ENCODE measurements at regions not wholly inside any gene's neighbourhood (a gene's known extent, or its start where the extent isn't known, plus 50 kb on each side); places are given as distances from the start of the nearest gene placed in this dataset.
"Not testable (repeated sequence)": the region's sequence is repeated elsewhere in the genome, so short reads cannot be mapped to it uniquely, and the experiment has no call there.

- DNase-seq (ENCODE audit: low spot score): not testable (repeated sequence)
These were observed 837.0 kb downstream of the EPHA3 start for GRCh38 chr3:89944461-89944860.

DNA sequence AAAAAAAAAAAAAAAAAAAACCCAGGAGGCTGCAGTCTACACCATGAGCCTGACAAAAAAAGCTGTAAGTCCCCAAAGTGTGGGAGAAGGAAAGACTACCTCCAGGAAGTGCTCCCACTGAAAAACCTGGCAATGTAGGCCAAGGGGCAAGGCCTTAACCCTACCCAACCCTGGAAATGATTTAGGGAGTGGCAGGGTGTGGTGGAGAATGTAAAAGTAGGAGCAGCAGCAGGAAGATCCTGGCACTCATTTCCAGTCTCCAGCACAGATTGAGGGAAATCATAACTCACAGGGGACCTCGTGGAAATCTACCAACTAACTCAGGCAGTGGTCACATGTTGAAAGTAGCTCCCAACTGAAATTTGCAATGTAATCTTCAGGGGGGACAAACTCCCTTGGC is 839.5 kb downstream of the EPHA3 start:
- no peak for DNase-seq (ENCODE audit: low spot score)

GRCh38 chr3:89947337-89947954 is 840.0 kb downstream of the EPHA3 start:
- DNase-seq (ENCODE audit: low spot score): peak; percentile 7

- no peak for DNase-seq (ENCODE audit: low spot score)
These were observed 840.6 kb downstream of the EPHA3 start for GRCh38 chr3:89948008-89948407.

DNA sequence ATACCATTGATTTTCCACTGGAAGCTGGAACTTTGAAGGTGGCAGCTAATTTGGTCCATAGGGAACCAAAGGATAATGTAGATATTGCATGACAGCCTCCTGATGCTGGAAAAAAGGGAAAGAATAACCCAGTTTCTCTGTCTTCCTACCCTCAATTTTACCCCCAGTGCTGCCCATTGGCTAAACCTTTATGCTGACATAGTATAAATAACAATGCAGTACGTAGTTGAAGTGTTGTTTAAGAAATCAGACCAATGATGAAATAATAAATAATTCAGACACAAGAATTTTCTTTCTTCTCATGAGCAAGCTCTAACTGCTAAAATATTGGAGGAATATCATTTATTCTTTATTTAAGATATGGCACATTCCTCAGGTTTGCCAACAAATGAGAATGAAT is 843.4 kb downstream of the EPHA3 start:
- no peak for DNase-seq (ENCODE audit: low spot score)

GRCh38 chr3:89954137-89954536 is 846.7 kb downstream of the EPHA3 start:
- DNase-seq (ENCODE audit: low spot score): no peak

DNA sequence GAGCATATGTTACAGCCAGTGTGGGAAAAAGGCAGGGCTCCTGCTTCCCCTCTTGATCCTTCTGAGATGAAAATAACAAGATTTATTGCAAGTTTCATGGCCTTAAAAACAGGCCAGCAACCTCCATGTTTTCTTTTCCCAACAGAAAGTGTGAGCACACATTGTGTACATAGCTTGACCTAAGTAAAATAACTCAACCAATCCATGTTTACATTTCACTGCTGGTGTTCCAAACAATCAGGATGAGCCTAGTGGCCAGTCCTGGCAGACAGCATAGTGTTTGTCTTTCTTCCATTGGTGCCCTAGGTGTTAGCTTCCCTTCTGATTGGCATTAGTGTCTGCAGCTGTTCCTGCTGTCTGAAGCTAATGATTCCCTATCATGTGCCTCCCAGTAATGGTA is 847.7 kb downstream of the EPHA3 start:
- DNase-seq (ENCODE audit: low spot score): peak; percentile 7

- DNase-seq (ENCODE audit: low spot score): no peak
These were observed 850.0 kb downstream of the EPHA3 start for GRCh38 chr3:89957451-89957850.

- not testable (repeated sequence) for DNase-seq (ENCODE audit: low spot score)
These were observed 850.7 kb downstream of the EPHA3 start for GRCh38 chr3:89958163-89958562.

DNA sequence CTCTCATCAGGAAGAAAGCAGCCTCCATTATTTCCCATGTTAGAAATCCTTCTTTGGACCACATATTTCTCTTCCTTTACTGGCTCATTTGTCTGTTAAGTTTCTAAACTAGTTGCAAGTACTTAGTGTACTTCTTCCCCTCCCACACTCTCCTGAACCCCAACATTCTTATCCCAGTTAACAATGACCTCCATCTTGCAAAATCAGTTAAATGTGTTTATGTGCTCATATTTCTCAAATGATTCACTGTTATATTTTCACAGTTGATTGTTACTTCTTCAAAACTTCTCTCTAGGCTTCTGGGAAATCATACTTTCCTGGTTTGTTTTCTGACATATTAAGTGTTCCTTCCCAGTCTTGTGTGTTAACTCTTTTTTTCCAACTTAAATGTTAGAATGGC is 856.9 kb downstream of the EPHA3 start:
- no peak for DNase-seq (ENCODE audit: low spot score)

DNA sequence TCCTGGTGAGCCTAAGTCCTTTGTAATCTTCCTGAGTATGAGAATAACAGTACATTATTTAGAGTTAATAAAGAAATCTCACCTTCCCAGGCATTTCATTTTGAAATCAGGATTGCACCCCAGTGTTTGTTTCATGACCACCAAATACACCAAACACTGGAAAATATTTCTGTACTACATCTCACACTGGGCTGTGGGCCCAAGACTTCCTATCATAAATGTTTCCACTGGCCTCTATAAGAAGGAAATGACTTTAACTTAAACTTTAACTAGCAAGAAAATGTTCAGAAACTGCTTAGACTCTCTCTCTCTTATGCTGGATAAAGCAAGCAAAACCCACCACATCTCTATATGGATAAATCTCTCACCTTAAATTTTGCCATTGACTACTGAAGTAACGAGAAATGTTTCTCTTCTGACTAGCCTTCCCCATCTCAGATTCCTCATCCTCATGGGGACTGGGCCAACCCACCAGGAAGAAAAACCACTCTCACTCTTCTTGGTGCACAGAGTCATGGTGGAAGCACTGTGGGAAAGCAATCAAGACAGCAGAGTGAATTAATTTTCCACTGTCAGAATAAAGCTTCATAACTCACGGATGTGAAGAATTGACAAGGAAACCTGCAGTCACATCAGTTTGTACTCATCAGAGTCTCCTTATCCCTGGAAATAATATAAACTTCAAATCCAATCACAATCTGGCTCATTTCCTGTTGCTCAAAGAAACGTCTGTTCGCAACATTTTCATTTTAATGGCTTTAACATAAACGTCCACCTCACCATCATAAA is 859.6 kb downstream of the EPHA3 start:
- DNase-seq (ENCODE audit: low spot score): no peak

DNA sequence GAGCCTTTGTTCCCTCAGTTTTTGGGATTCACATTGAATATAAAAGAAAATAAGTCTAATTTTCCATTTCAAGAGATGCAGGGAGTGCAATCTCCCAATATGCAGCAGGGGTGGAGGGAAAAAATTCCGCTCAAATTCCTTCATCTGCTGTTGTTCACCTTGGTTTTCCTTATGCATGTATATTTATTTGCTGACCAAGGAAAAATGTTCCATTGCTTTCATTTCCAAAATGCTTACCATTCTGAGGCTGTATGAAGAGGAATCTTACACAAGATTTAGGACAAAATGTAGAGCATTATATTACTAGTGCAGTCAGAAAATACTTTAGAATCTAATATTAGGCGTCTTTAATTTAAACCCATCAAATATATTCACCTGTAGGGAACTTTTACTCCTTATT is 863.9 kb downstream of the EPHA3 start:
- DNase-seq (ENCODE audit: low spot score): no peak

DNA sequence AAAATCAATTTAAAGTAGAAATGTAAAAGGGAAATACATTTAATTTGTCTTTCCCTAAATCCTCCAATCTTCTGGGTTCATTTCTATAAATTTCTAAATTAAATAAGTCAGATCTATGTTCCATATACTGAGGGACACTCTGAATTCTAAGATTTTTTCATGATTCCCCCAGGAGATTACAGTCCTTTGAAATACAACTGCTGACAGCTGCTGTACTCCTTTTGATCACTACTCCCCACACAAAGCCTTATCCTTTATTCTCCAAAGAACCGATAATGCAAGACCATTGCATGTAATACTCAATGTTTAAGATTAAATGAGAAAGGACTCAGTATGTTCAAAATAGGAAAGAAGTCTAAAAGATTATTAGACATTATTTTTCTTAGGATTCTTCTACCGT is 865.7 kb downstream of the EPHA3 start:
- no peak for DNase-seq (ENCODE audit: low spot score)

GRCh38 chr3:89974903-89975519 is 867.6 kb downstream of the EPHA3 start:
- no peak for DNase-seq (ENCODE audit: low spot score)

DNA sequence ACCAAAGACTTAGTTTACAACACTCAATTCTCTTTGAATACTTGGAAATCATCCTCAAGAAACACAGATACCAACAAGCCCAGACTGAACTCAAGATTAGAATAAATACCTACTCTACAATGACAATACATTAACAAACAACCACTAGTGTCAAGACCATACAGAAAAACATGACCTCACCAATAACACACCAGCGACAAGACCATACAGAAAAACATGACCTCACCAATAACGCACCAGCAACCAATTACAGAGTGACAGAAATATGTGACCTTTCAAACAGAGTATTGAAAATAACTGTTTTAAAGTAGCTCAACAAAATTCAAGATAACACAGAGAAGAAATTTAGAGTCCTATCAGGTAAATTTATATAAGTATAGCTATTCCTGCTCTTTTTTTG is 876.0 kb downstream of the EPHA3 start:
- DNase-seq (ENCODE audit: low spot score): no peak

- no peak for DNase-seq (ENCODE audit: low spot score)
These were observed 897.9 kb downstream of the EPHA3 start for GRCh38 chr3:90005281-90005847.

- DNase-seq (ENCODE audit: low spot score): no peak
These were observed 900.5 kb downstream of the EPHA3 start for GRCh38 chr3:90007778-90008499.

- DNase-seq (ENCODE audit: low spot score): no peak
These were observed 902.9 kb downstream of the EPHA3 start for GRCh38 chr3:90010341-90010740.

- DNase-seq (ENCODE audit: low spot score): no peak
These were observed 903.7 kb downstream of the EPHA3 start for GRCh38 chr3:90011131-90011530.

DNA sequence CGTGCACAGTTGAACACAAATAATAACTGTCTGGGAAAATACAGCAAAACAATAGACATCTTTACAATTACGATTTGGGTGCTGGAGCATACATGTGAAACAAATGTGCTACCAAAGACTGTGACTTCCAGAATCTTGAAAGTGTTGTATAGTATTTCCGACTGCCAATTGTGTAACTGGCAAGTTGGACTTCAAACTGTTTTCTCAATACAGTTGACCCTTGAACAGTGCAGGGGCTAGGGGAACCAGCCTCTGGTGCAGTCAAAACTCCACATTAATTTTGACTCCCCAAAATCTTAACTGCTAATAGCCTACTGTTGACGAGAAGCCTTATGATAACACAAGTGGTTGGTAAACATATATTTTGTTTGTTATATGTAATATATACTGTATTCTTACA is 904.2 kb downstream of the EPHA3 start:
- DNase-seq (ENCODE audit: low spot score): no peak

DNA sequence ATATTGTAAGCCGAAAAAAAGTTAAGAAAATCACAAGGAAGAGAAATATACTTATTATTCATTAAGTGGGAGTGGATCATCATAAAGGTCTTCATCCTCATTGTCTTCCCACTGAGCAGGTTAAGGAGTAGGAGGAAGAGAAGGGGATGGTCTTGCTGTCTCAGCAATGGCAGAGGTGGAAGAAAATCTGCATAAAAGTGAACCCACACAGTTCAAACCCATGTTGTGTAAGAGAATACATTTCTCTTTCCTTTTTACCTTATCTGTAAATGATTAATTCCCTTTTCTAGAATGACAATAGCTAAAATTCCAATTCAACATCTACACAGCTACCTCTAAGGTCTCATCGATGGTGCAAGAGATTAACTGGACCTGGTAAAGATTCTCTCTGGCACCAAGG is 904.6 kb downstream of the EPHA3 start:
- no peak for DNase-seq (ENCODE audit: low spot score)

- DNase-seq (ENCODE audit: low spot score): no peak
These were observed 908.4 kb downstream of the EPHA3 start for GRCh38 chr3:90015688-90016356.
